ENCODE measurements at regions not wholly inside any gene's neighbourhood (a gene's known extent, or its start where the extent isn't known, plus 50 kb on each side); places are given as distances from the start of the nearest gene placed in this dataset.
"Not testable (repeated sequence)": the region's sequence is repeated elsewhere in the genome, so short reads cannot be mapped to it uniquely, and the experiment has no call there.

DNA sequence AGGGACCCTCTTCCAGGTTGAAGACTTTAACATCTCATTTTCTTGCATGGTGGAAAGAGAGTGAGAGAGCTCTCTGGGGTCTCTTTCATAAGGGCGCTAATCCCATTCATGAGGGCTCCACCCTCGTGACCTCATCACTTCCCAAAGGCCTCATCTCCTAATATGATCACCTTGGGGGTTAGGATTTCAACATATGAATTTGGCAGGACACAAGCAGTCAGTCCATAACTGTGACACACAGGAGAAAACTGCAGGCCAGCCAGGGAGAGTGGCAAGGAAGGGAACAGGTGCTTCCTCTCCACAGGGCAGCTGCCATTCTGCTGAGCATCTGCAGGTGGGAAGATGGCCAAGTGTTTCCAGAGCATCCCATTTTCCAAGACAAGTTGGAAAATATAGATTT lies 178.9 kb downstream of the BCL2L11 start:
- H2BK15ac ChIP-seq (ENCODE audit: low read depth, poor library complexity, severe bottlenecking); H3K9ac ChIP-seq (ENCODE audit: low read length); H3K36me3 ChIP-seq (ENCODE audit: control insufficient read depth in 1 of 2, insufficient read depth in 2 of 2, low read depth in 1 of 2, low read length in 2 of 2); H3K9me3 ChIP-seq (ENCODE audit: control insufficient read depth, low read length); H3K79me1 ChIP-seq (replicated peaks; ENCODE audit: low read length, poor library complexity, severe bottlenecking); H3K4me3 ChIP-seq (ENCODE audit: insufficient read depth in 1 of 2, low read depth in 1 of 2, low read length in 2 of 2); H3K23ac ChIP-seq (ENCODE audit: low read length in 2 of 2); H3K4me1 ChIP-seq (ENCODE audit: control insufficient read depth, insufficient read depth, low read depth, low read length); H3K27me3 ChIP-seq (ENCODE audit: control insufficient read depth in 1 of 2, insufficient read depth in 1 of 2, low read length in 2 of 2); H3K4ac ChIP-seq (ENCODE audit: low read depth in 1 of 2, low read length in 2 of 2); H4K91ac ChIP-seq (ENCODE audit: low read length); H3K18ac ChIP-seq (ENCODE audit: low read depth in 1 of 2, low read length in 2 of 2); DNase-seq; H3K27ac ChIP-seq (ENCODE audit: low read length, poor library complexity, severe bottlenecking); H4K8ac ChIP-seq (ENCODE audit: low read length); H2BK5ac ChIP-seq (ENCODE audit: low read depth, low read length, poor library complexity, severe bottlenecking); H3K14ac ChIP-seq (ENCODE audit: low read length in 2 of 2); H3K4me2 ChIP-seq (ENCODE audit: low read length, poor library complexity, severe bottlenecking); H2AK5ac ChIP-seq (ENCODE audit: low read length, severe bottlenecking); H2BK12ac ChIP-seq (ENCODE audit: low read length in 2 of 2); H2BK120ac ChIP-seq (ENCODE audit: low read depth, low read length); H2AFZ ChIP-seq (ENCODE audit: low read depth, low read length): not testable (repeated sequence)
- WGBS: no CpG with 5 or more reads among the region's 2 CpGs

DNA sequence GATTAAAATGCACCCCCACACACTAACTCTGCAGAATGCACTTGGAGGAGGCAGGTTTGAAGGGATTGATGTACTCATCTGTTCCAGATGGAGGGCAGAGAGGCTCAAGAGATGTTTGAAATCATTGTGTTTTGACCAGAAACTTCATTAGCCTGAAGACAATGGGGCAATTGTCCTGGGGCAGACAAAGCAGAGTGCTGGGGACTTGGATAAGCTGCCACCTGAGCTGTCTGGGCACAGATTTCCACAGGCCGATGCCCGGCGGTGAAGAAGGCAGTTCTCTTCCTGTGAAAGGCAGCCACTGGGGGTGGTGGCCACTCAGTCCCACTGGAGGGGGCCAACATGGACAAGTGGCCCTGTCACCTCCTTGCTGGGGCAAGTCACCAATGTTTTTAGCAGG lies 181.0 kb downstream of the BCL2L11 start:
- H2BK5ac ChIP-seq (ENCODE audit: low read depth, low read length, poor library complexity, severe bottlenecking); H3K4me3 ChIP-seq (ENCODE audit: insufficient read depth in 1 of 2, low read depth in 1 of 2, low read length in 2 of 2); H2BK120ac ChIP-seq (ENCODE audit: low read depth, low read length); H4K91ac ChIP-seq (ENCODE audit: low read length); H3K36me3 ChIP-seq (ENCODE audit: control insufficient read depth in 1 of 2, insufficient read depth in 2 of 2, low read depth in 1 of 2, low read length in 2 of 2); H3K79me1 ChIP-seq (replicated peaks; ENCODE audit: low read length, poor library complexity, severe bottlenecking); H3K9me3 ChIP-seq (ENCODE audit: control insufficient read depth, low read length); H2BK15ac ChIP-seq (ENCODE audit: low read depth, poor library complexity, severe bottlenecking); H3K27me3 ChIP-seq (ENCODE audit: control insufficient read depth in 1 of 2, insufficient read depth in 1 of 2, low read length in 2 of 2); H2BK12ac ChIP-seq (ENCODE audit: low read length in 2 of 2); H3K27ac ChIP-seq (ENCODE audit: low read length, poor library complexity, severe bottlenecking); H3K9ac ChIP-seq (ENCODE audit: low read length); H2AFZ ChIP-seq (ENCODE audit: low read depth, low read length); H3K23ac ChIP-seq (ENCODE audit: low read length in 2 of 2); H3K4me2 ChIP-seq (ENCODE audit: low read length, poor library complexity, severe bottlenecking); H3K4ac ChIP-seq (ENCODE audit: low read depth in 1 of 2, low read length in 2 of 2); H2AK5ac ChIP-seq (ENCODE audit: low read length, severe bottlenecking); H3K4me1 ChIP-seq (ENCODE audit: control insufficient read depth, insufficient read depth, low read depth, low read length); H3K14ac ChIP-seq (ENCODE audit: low read length in 2 of 2); H4K8ac ChIP-seq (ENCODE audit: low read length); DNase-seq; H3K18ac ChIP-seq (ENCODE audit: low read depth in 1 of 2, low read length in 2 of 2): not testable (repeated sequence)
- no CpG with 5 or more reads among the region's 3 CpGs for WGBS

DNA sequence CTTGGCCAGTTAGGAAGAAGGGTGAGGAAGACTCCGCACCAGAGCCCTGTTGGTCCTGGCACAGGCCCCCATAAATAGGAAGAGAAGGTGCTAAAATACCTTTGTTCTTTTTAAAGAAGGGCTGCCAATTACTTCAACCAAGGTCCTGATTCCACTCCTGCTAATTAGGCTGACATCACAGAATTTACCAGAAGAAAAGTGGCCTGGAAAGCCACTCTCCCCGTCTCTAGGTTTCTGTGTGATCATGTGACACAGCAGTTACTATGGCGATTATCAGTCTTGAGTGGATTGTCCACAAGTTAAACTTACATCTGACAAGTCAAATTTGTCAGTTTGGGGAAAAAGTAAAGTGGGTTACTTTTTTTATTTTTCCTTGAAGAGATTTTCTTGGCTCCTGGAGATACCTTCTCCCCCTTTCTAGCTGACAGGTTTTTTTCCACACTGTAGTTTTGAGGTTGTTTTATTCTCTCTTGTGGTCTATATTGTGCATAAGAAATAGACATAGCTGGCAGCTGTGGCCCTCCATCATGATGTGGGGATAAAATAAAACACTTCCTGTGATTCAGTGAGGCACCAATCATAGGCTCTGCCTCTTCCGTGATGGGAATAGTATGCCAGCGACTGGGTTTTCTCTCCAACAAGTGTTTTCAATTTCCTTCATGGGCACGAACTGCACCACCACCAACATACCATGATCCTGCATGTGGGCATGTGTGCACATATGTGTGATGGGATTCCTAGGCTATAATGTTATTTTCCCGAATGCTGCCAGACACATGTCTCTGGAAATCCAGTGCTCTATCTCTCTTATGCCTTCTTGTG lies 181.9 kb downstream of the BCL2L11 start:
- H3K27ac ChIP-seq (ENCODE audit: low read length, poor library complexity, severe bottlenecking); H3K4ac ChIP-seq (ENCODE audit: low read depth in 1 of 2, low read length in 2 of 2); H2BK120ac ChIP-seq (ENCODE audit: low read depth, low read length); H2AK5ac ChIP-seq (ENCODE audit: low read length, severe bottlenecking); H3K4me1 ChIP-seq (ENCODE audit: control insufficient read depth, insufficient read depth, low read depth, low read length); H3K23ac ChIP-seq (ENCODE audit: low read length in 2 of 2); H4K8ac ChIP-seq (ENCODE audit: low read length); H3K18ac ChIP-seq (ENCODE audit: low read depth in 1 of 2, low read length in 2 of 2); H3K14ac ChIP-seq (ENCODE audit: low read length in 2 of 2); H3K36me3 ChIP-seq (ENCODE audit: control insufficient read depth in 1 of 2, insufficient read depth in 2 of 2, low read depth in 1 of 2, low read length in 2 of 2); H2BK5ac ChIP-seq (ENCODE audit: low read depth, low read length, poor library complexity, severe bottlenecking); H3K79me1 ChIP-seq (replicated peaks; ENCODE audit: low read length, poor library complexity, severe bottlenecking); H2AFZ ChIP-seq (ENCODE audit: low read depth, low read length); H3K4me3 ChIP-seq (ENCODE audit: insufficient read depth in 1 of 2, low read depth in 1 of 2, low read length in 2 of 2); H3K4me2 ChIP-seq (ENCODE audit: low read length, poor library complexity, severe bottlenecking); H3K9me3 ChIP-seq (ENCODE audit: control insufficient read depth, low read length); H4K91ac ChIP-seq (ENCODE audit: low read length); H2BK12ac ChIP-seq (ENCODE audit: low read length in 2 of 2); H3K9ac ChIP-seq (ENCODE audit: low read length); H3K27me3 ChIP-seq (ENCODE audit: control insufficient read depth in 1 of 2, insufficient read depth in 1 of 2, low read length in 2 of 2); H2BK15ac ChIP-seq (ENCODE audit: low read depth, poor library complexity, severe bottlenecking): not testable (repeated sequence)
- DNase-seq: peak; percentile 18
- WGBS: no CpG with 5 or more reads among the region's 7 CpGs

DNA sequence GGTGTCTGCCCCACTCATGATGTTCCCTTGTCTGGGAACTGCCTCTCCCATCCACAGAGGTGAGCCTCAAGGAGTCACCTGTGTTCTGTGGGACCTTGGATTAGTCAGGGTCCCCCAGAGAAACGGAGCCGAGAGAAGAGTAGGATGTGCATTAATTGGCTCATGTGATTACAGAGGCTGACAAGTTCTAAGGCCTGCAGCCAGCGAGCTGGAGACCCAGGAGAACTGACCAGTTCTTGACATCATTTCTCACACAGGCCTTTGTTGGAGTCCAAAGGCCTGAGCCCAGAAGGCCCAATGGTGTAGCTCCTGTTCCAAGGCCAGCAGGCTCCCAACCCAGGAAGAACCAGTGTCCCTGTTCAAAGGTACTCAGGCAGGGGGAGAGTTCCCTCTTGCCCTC lies 186.6 kb downstream of the BCL2L11 start:
- H2BK5ac ChIP-seq (ENCODE audit: low read depth, low read length, poor library complexity, severe bottlenecking); H4K91ac ChIP-seq (ENCODE audit: low read length); H3K4ac ChIP-seq (ENCODE audit: low read depth in 1 of 2, low read length in 2 of 2); H2BK120ac ChIP-seq (ENCODE audit: low read depth, low read length); H3K23ac ChIP-seq (ENCODE audit: low read length in 2 of 2); H3K27me3 ChIP-seq (ENCODE audit: control insufficient read depth in 1 of 2, insufficient read depth in 1 of 2, low read length in 2 of 2); H2BK15ac ChIP-seq (ENCODE audit: low read depth, poor library complexity, severe bottlenecking); H3K14ac ChIP-seq (ENCODE audit: low read length in 2 of 2); H3K4me2 ChIP-seq (ENCODE audit: low read length, poor library complexity, severe bottlenecking); H2BK12ac ChIP-seq (ENCODE audit: low read length in 2 of 2); H3K18ac ChIP-seq (ENCODE audit: low read depth in 1 of 2, low read length in 2 of 2); H3K4me3 ChIP-seq (ENCODE audit: insufficient read depth in 1 of 2, low read depth in 1 of 2, low read length in 2 of 2); H4K8ac ChIP-seq (ENCODE audit: low read length); H2AFZ ChIP-seq (ENCODE audit: low read depth, low read length); H3K9ac ChIP-seq (ENCODE audit: low read length); H3K27ac ChIP-seq (ENCODE audit: low read length, poor library complexity, severe bottlenecking); H3K9me3 ChIP-seq (ENCODE audit: control insufficient read depth, low read length); DNase-seq; H3K79me1 ChIP-seq (replicated peaks; ENCODE audit: low read length, poor library complexity, severe bottlenecking); H3K36me3 ChIP-seq (ENCODE audit: control insufficient read depth in 1 of 2, insufficient read depth in 2 of 2, low read depth in 1 of 2, low read length in 2 of 2); H3K4me1 ChIP-seq (ENCODE audit: control insufficient read depth, insufficient read depth, low read depth, low read length): not testable (repeated sequence)
- WGBS: 96% methylated on average over 3 of the region's 3 CpGs
- H2AK5ac ChIP-seq (ENCODE audit: low read length, severe bottlenecking): peak overlapping the region; percentile 65

All from mesenchymal stem cell (in vitro differentiated cells and primary cell).